OCI-LY3 (cell line): ENCODE measurements at regions not wholly inside any gene's neighbourhood (a gene's known extent, or its start where the extent isn't known, plus 50 kb on each side); places are given as distances from the start of the nearest gene placed in this dataset.

Experiments used
- H2AFZ ChIP-seq: fragments of 200-600, 300-600 bp; shearing (Covaris generic); 2 replicates; pipeline ENCODE4 v1.6.0; 2014; ENCODE audit warnings: antibody characterized with exemption, low read depth, low read length
- H3K27ac ChIP-seq: fragments of 200-600, 300-600 bp; sonication (generic); 2 replicates; pipeline ENCODE4 v1.5.1; 2014; ENCODE audit warnings: mild to moderate bottlenecking, low read length, moderate library complexity, mixed read lengths
- H3K27me3 ChIP-seq: fragments of 200-600, 300-600 bp; sonication (generic); 2 replicates; pipeline ENCODE4 v1.6.1; 2014; ENCODE audit warnings: low read depth, low read length, mixed read lengths
- H3K36me3 ChIP-seq: fragments of 200-600, 300-600 bp; sonication (generic); replicated peaks from 2 replicates; pipeline ENCODE3; 2014; ENCODE audit warnings: low read depth, low read length, mixed read lengths
- H3K4me1 ChIP-seq: fragments of 300-600, 200-600 bp; sonication (generic); 2 replicates; pipeline ENCODE4 v1.6.1; 2014; ENCODE audit warnings: low read length, mixed read lengths
- H3K4me2 ChIP-seq: fragments of 200-600, 300-600 bp; sonication (generic); 2 replicates; pipeline ENCODE4 v1.6.1; 2014; ENCODE audit warnings: low read length, mixed read lengths
- H3K4me3 ChIP-seq: fragments of 300-600, 200-600 bp; sonication (generic); 2 replicates; pipeline ENCODE4 v1.5.1; 2014; ENCODE audit warnings: antibody characterized with exemption, mild to moderate bottlenecking, low read length, moderate library complexity
- H3K79me2 ChIP-seq: fragments of 300-600, 200-600 bp; shearing (Covaris generic); 2 replicates; pipeline ENCODE4 v1.6.1; 2014; ENCODE audit warnings: mild to moderate bottlenecking, low read length, mixed read lengths
- H3K9ac ChIP-seq: fragments of 300-600, 200-600 bp; shearing (Covaris generic); 2 replicates; pipeline ENCODE4 v1.6.0; 2014; ENCODE audit warnings: mild to moderate bottlenecking, low read length, moderate library complexity
- H3K9me3 ChIP-seq: fragments of 200-600, 300-600 bp; shearing (Covaris generic); 2 replicates; pipeline ENCODE4 v1.6.1; 2014; ENCODE audit warnings: low read length, mixed read lengths; ENCODE audit not compliant: insufficient read depth
- H4K20me1 ChIP-seq: fragments of 200-600, 300-600 bp; sonication (generic); 2 replicates; pipeline ENCODE4 v1.6.1; 2016; ENCODE audit warnings: low read length, mixed read lengths; ENCODE audit not compliant: insufficient read depth
- CTCF ChIP-seq: fragments of 200-600, 300-600 bp; sonication (generic); IDR thresholded peaks from 2 replicates; pipeline ENCODE4 v1.5.1; 2014; ENCODE audit warnings: antibody characterized with exemption, low read length, low read depth
- EZH2phosphoT487 ChIP-seq: fragments of 200-600 bp; shearing (Covaris generic); IDR thresholded peaks from 2 replicates; pipeline ENCODE4 v1.6.1; 2018; ENCODE audit warnings: antibody characterized with exemption, mixed run types, low read depth

GRCh38 chr13:56012644-56013043 is 1128.1 kb upstream of the PRR20A start:
- Histone ChIP-seq H3K27me3 (no peaks in the 10 kb centered on the region), H4K20me1 (no peaks in the 10 kb centered on the region), H3K4me3 (no peak overlapping the region), H3K9ac (no peak overlapping the region), H3K36me3 (no peaks in the 10 kb centered on the region), H3K9me3 (no peaks in the 10 kb centered on the region), H3K27ac (no peak overlapping the region), H3K79me2 (no peaks in the 10 kb centered on the region), H3K4me2 (no peak overlapping the region), H2AFZ (no peak overlapping the region), H3K4me1 (no peaks in the 10 kb centered on the region)
- TF ChIP-seq CTCF (no peak), EZH2phosphoT487 (no peak)

GRCh38 chr13:56015919-56016318 is 1124.8 kb upstream of the PRR20A start:
- Histone ChIP-seq H3K9me3 (peaks cover 6% of the 10 kb centered on the region; the same call in 1 of the 2 replicates), H4K20me1 (no peaks in the 10 kb centered on the region), H3K4me3 (no peak overlapping the region), H3K79me2 (no peaks in the 10 kb centered on the region), H3K9ac (no peak overlapping the region), H3K27me3 (no peaks in the 10 kb centered on the region), H2AFZ (no peak overlapping the region), H3K27ac (no peak overlapping the region), H3K4me1 (no peaks in the 10 kb centered on the region), H3K4me2 (no peak overlapping the region), H3K36me3 (no peaks in the 10 kb centered on the region)
- no peak for TF ChIP-seq EZH2phosphoT487
- no peak for TF ChIP-seq CTCF

- Histone ChIP-seq H3K79me2 (no peaks in the 10 kb centered on the region), H3K9me3 (peaks cover 6% of the 10 kb centered on the region; the same call in 1 of the 2 replicates), H2AFZ (no peak overlapping the region), H3K4me2 (no peak overlapping the region), H3K4me1 (no peaks in the 10 kb centered on the region), H3K27me3 (no peaks in the 10 kb centered on the region), H3K27ac (no peak overlapping the region), H3K9ac (no peak overlapping the region), H4K20me1 (no peaks in the 10 kb centered on the region), H3K4me3 (no peak overlapping the region), H3K36me3 (no peaks in the 10 kb centered on the region)
- TF ChIP-seq EZH2phosphoT487 (no peak), CTCF (no peak)
Measured at GRCh38 chr13:56019606-56020005, 1121.1 kb upstream of the PRR20A start.

- no peaks in the 10 kb centered on the region for H4K20me1 ChIP-seq
- TF ChIP-seq EZH2phosphoT487 (no peak), CTCF (no peak)
- H3K4me1 ChIP-seq: no peaks in the 10 kb centered on the region
- no peak overlapping the region for H3K9ac ChIP-seq
- H3K4me2 ChIP-seq: no peak overlapping the region
- H3K79me2 ChIP-seq: no peaks in the 10 kb centered on the region
- H3K27me3 ChIP-seq: no peaks in the 10 kb centered on the region
- no peak overlapping the region for H3K4me3 ChIP-seq
- H3K9me3 ChIP-seq: peaks cover 6% of the 10 kb centered on the region; the same call in 1 of the 2 replicates
- H2AFZ ChIP-seq: no peak overlapping the region
- no peak overlapping the region for H3K27ac ChIP-seq
- no peaks in the 10 kb centered on the region for H3K36me3 ChIP-seq
Measured at GRCh38 chr13:56020425-56020824, 1120.3 kb upstream of the PRR20A start.
